Glomerular visceral epithelial cell (primary cell): ENCODE measurements at regions not wholly inside any gene's neighbourhood (a gene's known extent, or its start where the extent isn't known, plus 50 kb on each side); places are given as distances from the start of the nearest gene placed in this dataset.
"Not testable (repeated sequence)": the region's sequence is repeated elsewhere in the genome, so short reads cannot be mapped to it uniquely, and the experiment has no call there.

Experiments
- DNase-seq: peaks from one replicate; pipeline ENCODE4 v3.0.0-alpha.2; 2016; ENCODE audit errors: extremely low spot score

GRCh38 chr3:8353364-8353763 is 148.3 kb upstream of the LMCD1 start:
- no peak for DNase-seq

GRCh38 chr3:8355346-8355745 is 146.3 kb upstream of the LMCD1 start:
- DNase-seq = no peak

GRCh38 chr3:8356066-8356465 is 145.6 kb upstream of the LMCD1 start:
- not testable (repeated sequence) for DNase-seq

- no peak for DNase-seq
These were observed 143.8 kb upstream of the LMCD1 start for GRCh38 chr3:8357859-8358258.

- no peak for DNase-seq
These were observed 142.5 kb upstream of the LMCD1 start for GRCh38 chr3:8359133-8359532.

GRCh38 chr3:8363200-8363599 is 138.4 kb upstream of the LMCD1 start:
- no peak for DNase-seq

GRCh38 chr3:8365541-8365940 is 136.1 kb upstream of the LMCD1 start:
- DNase-seq = no peak

- no peak for DNase-seq
These were observed 135.3 kb upstream of the LMCD1 start for GRCh38 chr3:8366219-8366810.

- no peak for DNase-seq
These were observed 133.0 kb upstream of the LMCD1 start for GRCh38 chr3:8368598-8368997.

- DNase-seq = no peak
These were observed 132.0 kb upstream of the LMCD1 start for GRCh38 chr3:8369638-8370037.

- no peak for DNase-seq
These were observed 130.5 kb upstream of the LMCD1 start for GRCh38 chr3:8371085-8371551.

GRCh38 chr3:8371960-8372463 is 129.6 kb upstream of the LMCD1 start:
- DNase-seq = no peak

- DNase-seq = no peak
These were observed 120.5 kb upstream of the LMCD1 start for GRCh38 chr3:8380904-8381704.

GRCh38 chr3:8385848-8386620 is 115.6 kb upstream of the LMCD1 start:
- DNase-seq = no peak

GRCh38 chr3:8387571-8387970 is 114.1 kb upstream of the LMCD1 start:
- DNase-seq = no peak

- no peak for DNase-seq
These were observed 101.9 kb upstream of the LMCD1 start for GRCh38 chr3:8399686-8400085.

- no peak for DNase-seq
These were observed 100.7 kb upstream of the LMCD1 start for GRCh38 chr3:8400911-8401310.

- no peak for DNase-seq
These were observed 97.6 kb upstream of the LMCD1 start for GRCh38 chr3:8403996-8404395.

GRCh38 chr3:8405144-8405543 is 96.5 kb upstream of the LMCD1 start:
- DNase-seq = no peak

- DNase-seq = no peak
These were observed 95.1 kb upstream of the LMCD1 start for GRCh38 chr3:8406479-8406878.

GRCh38 chr3:8413337-8413926 is 88.2 kb upstream of the LMCD1 start:
- no peak for DNase-seq

- DNase-seq = peak; percentile 13
These were observed 84.7 kb upstream of the LMCD1 start for GRCh38 chr3:8416965-8417364.
